WTC11 (cell line): ENCODE measurements at regions not wholly inside any gene's neighbourhood (a gene's known extent, or its start where the extent isn't known, plus 50 kb on each side); places are given as distances from the start of the nearest gene placed in this dataset.

Experiments used
- ATAC-seq: fragments of 200-7000 bp; cut with Tn5 transposase; 2 replicates; pipeline ENCODE4 v1.10.0; 2021; ENCODE audit warnings: mild to moderate bottlenecking, moderate library complexity
- CTCF ChIA-PET: fragments of 300-600 bp; sonication (Branson Sonifier 250); formaldehyde crosslinking; loops from one replicate; lab custom pipeline; 2021; ENCODE audit warnings: antibody characterized with exemption; lab: Charles Lee
- POLR2A ChIA-PET: fragments of 350-600 bp; sonication (Branson Sonifier 250); formaldehyde crosslinking; loops from one replicate; lab custom pipeline; 2021; ENCODE audit warnings: antibody characterized with exemption; lab: Charles Lee
- DNase-seq: peaks from one replicate; pipeline ENCODE4 v3.0.0; 2021; ENCODE audit warnings: low spot score
- H3K27ac Mint-ChIP-seq: 2 replicates; pipeline ENCODE4 v1.8.0; 2021; ENCODE audit warnings: mixed read lengths
- H3K27me3 Mint-ChIP-seq: 2 replicates; pipeline ENCODE4 v1.8.0; 2021; ENCODE audit warnings: low read depth, mild to moderate bottlenecking, moderate library complexity, mixed read lengths
- H3K36me3 Mint-ChIP-seq: 2 replicates; pipeline ENCODE4 v1.8.0; 2021; ENCODE audit warnings: mixed read lengths
- H3K4me1 Mint-ChIP-seq: 2 replicates; pipeline ENCODE4 v1.8.0; 2022; ENCODE audit warnings: mixed read lengths
- H3K4me3 Mint-ChIP-seq: 2 replicates; pipeline ENCODE4 v1.8.0; 2021; ENCODE audit warnings: mild to moderate bottlenecking, moderate library complexity, mixed read lengths
- H3K9me3 Mint-ChIP-seq: 2 replicates; pipeline ENCODE4 v1.8.0; 2021; ENCODE audit warnings: mixed read lengths
- ATF1 ChIP-seq: sonication (generic); formaldehyde crosslinking; IDR thresholded peaks from 2 replicates; pipeline ENCODE4 v1.8.1; 2023; ENCODE audit warnings: mild to moderate bottlenecking, moderate library complexity, missing genetic modification reagents
- CBFB ChIP-seq: sonication (generic); formaldehyde crosslinking; IDR thresholded peaks from 2 replicates; pipeline ENCODE4 v1.8.1; 2022; ENCODE audit warnings: mild to moderate bottlenecking, low read depth, missing genetic modification reagents
- ELF4 ChIP-seq: sonication (generic); formaldehyde crosslinking; IDR thresholded peaks from 2 replicates; pipeline ENCODE4 v1.8.1; 2022; ENCODE audit warnings: low read depth, mild to moderate bottlenecking, moderate library complexity, missing genetic modification reagents
- MYBL2 ChIP-seq: sonication (generic); formaldehyde crosslinking; IDR thresholded peaks from 2 replicates; pipeline ENCODE4 v1.8.1; 2023; ENCODE audit warnings: mild to moderate bottlenecking, moderate library complexity, missing genetic modification reagents
- PRRX2 ChIP-seq: fragments of 250-450 bp; sonication (Bioruptor Pico); IDR thresholded peaks from 2 replicates; pipeline ENCODE4 v1.8.0; 2021; ENCODE audit warnings: mild to moderate bottlenecking
- TEAD1 ChIP-seq: sonication (generic); formaldehyde crosslinking; IDR thresholded peaks from 2 replicates; pipeline ENCODE4 v1.8.0; 2022; ENCODE audit warnings: mild to moderate bottlenecking, missing genetic modification reagents
- TP53 ChIP-seq: sonication (generic); formaldehyde crosslinking; IDR thresholded peaks from 2 replicates; pipeline ENCODE4 v1.8.1; 2023; ENCODE audit warnings: mild to moderate bottlenecking, missing genetic modification reagents
- USF1 ChIP-seq: sonication (generic); formaldehyde crosslinking; IDR thresholded peaks from 2 replicates; pipeline ENCODE4 v1.8.0; 2022; ENCODE audit warnings: mild to moderate bottlenecking, missing genetic modification reagents
- ZNF219 ChIP-seq: sonication (generic); formaldehyde crosslinking; IDR thresholded peaks from 2 replicates; pipeline ENCODE4 v1.8.0; 2023; ENCODE audit warnings: missing genetic modification reagents, mild to moderate bottlenecking, borderline replicate concordance
- ZNF232 ChIP-seq: sonication (generic); formaldehyde crosslinking; IDR thresholded peaks from 2 replicates; pipeline ENCODE4 v1.8.0; 2022; ENCODE audit warnings: mild to moderate bottlenecking, missing genetic modification reagents
- ZNF281 ChIP-seq: sonication (generic); formaldehyde crosslinking; IDR thresholded peaks from 2 replicates; pipeline ENCODE4 v1.8.0; 2023; ENCODE audit warnings: mild to moderate bottlenecking, missing genetic modification reagents
- TF ChIP-seq, protein P1 (sequence below): sonication (generic); formaldehyde crosslinking; IDR thresholded peaks from 2 replicates; pipeline ENCODE4 v1.8.0; 2023; ENCODE audit warnings: missing genetic modification reagents, mild to moderate bottlenecking, borderline replicate concordance
- TF ChIP-seq, protein P2 (sequence below): sonication (generic); formaldehyde crosslinking; IDR thresholded peaks from 2 replicates; pipeline ENCODE4 v1.8.1; 2022; ENCODE audit warnings: mild to moderate bottlenecking, moderate library complexity, missing genetic modification reagents
- TF ChIP-seq, protein P3 (sequence below): sonication (generic); formaldehyde crosslinking; IDR thresholded peaks from 2 replicates; pipeline ENCODE4 v1.8.0; 2023; ENCODE audit warnings: missing genetic modification reagents
- TF ChIP-seq, protein P4 (sequence below): sonication (generic); formaldehyde crosslinking; IDR thresholded peaks from 2 replicates; pipeline ENCODE4 v1.8.0; 2022; ENCODE audit warnings: mild to moderate bottlenecking, missing genetic modification reagents
- TF ChIP-seq, protein P5 (sequence below): fragments of 250-450 bp; sonication (Bioruptor Pico); IDR thresholded peaks from 2 replicates; pipeline ENCODE4 v1.9.0; 2021; ENCODE audit warnings: mild to moderate bottlenecking

DNA sequence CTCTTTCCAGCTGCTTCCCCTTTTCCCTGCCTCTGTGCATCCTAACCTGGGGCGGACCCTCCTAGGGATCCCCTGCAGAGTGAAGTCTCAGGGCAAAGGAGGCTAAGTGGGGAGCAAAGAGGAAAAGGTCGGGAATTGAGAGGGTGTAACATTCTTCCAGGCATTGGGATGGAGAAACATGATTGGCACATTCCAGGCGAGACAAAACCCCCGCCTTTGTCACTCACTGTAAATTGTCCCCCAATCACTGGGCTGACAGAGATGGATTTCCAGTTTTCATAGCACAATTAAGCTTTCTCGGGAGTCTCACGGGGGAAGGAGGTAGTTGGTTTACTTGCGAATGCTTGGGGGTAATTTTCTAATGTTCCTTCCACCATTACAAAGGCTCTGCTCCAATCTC is 74.9 kb downstream of the MIAT start:
- Mint-ChIP-seq H3K27me3 (no peaks in the 10 kb centered on the region), H3K27ac (no peak overlapping the region), H3K4me1 (peaks cover 21% of the 10 kb centered on the region)
- CTCF ChIA-PET = no interaction called here
- no peak; the same call in 1 of the 2 replicates for ATAC-seq
- POLR2A ChIA-PET = no interaction called here
- TF ChIP-seq ZNF281 (CRISPR knock-in tag) (no peak), ZNF219 (CRISPR knock-in tag) (no peak), USF1 (CRISPR knock-in tag) (no peak), ZNF232 (no peak), ELF4 (CRISPR knock-in tag) (no peak), PRRX2 (no peak)
- TF ChIP-seq, protein P1, sequence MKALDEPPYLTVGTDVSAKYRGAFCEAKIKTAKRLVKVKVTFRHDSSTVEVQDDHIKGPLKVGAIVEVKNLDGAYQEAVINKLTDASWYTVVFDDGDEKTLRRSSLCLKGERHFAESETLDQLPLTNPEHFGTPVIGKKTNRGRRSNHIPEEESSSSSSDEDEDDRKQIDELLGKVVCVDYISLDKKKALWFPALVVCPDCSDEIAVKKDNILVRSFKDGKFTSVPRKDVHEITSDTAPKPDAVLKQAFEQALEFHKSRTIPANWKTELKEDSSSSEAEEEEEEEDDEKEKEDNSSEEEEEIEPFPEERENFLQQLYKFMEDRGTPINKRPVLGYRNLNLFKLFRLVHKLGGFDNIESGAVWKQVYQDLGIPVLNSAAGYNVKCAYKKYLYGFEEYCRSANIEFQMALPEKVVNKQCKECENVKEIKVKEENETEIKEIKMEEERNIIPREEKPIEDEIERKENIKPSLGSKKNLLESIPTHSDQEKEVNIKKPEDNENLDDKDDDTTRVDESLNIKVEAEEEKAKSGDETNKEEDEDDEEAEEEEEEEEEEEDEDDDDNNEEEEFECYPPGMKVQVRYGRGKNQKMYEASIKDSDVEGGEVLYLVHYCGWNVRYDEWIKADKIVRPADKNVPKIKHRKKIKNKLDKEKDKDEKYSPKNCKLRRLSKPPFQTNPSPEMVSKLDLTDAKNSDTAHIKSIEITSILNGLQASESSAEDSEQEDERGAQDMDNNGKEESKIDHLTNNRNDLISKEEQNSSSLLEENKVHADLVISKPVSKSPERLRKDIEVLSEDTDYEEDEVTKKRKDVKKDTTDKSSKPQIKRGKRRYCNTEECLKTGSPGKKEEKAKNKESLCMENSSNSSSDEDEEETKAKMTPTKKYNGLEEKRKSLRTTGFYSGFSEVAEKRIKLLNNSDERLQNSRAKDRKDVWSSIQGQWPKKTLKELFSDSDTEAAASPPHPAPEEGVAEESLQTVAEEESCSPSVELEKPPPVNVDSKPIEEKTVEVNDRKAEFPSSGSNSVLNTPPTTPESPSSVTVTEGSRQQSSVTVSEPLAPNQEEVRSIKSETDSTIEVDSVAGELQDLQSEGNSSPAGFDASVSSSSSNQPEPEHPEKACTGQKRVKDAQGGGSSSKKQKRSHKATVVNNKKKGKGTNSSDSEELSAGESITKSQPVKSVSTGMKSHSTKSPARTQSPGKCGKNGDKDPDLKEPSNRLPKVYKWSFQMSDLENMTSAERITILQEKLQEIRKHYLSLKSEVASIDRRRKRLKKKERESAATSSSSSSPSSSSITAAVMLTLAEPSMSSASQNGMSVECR (CRISPR knock-in tag) = no peak
- TF ChIP-seq, protein P2, sequence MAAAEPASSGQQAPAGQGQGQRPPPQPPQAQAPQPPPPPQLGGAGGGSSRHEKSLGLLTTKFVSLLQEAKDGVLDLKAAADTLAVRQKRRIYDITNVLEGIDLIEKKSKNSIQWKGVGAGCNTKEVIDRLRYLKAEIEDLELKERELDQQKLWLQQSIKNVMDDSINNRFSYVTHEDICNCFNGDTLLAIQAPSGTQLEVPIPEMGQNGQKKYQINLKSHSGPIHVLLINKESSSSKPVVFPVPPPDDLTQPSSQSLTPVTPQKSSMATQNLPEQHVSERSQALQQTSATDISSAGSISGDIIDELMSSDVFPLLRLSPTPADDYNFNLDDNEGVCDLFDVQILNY (CRISPR knock-in tag) = no peak
- TF ChIP-seq, protein P3, sequence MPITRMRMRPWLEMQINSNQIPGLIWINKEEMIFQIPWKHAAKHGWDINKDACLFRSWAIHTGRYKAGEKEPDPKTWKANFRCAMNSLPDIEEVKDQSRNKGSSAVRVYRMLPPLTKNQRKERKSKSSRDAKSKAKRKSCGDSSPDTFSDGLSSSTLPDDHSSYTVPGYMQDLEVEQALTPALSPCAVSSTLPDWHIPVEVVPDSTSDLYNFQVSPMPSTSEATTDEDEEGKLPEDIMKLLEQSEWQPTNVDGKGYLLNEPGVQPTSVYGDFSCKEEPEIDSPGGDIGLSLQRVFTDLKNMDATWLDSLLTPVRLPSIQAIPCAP (CRISPR knock-in tag) = no peak
- TF ChIP-seq, protein P4, sequence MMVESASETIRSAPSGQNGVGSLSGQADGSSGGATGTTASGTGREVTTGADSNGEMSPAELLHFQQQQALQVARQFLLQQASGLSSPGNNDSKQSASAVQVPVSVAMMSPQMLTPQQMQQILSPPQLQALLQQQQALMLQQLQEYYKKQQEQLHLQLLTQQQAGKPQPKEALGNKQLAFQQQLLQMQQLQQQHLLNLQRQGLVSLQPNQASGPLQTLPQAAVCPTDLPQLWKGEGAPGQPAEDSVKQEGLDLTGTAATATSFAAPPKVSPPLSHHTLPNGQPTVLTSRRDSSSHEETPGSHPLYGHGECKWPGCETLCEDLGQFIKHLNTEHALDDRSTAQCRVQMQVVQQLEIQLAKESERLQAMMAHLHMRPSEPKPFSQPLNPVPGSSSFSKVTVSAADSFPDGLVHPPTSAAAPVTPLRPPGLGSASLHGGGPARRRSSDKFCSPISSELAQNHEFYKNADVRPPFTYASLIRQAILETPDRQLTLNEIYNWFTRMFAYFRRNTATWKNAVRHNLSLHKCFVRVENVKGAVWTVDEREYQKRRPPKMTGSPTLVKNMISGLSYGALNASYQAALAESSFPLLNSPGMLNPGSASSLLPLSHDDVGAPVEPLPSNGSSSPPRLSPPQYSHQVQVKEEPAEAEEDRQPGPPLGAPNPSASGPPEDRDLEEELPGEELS (CRISPR knock-in tag) = no peak
- TF ChIP-seq, all 79 proteins: peak for 0
- Mint-ChIP-seq H3K9me3 (peaks cover 24% of the 10 kb centered on the region), H3K36me3 (no peaks in the 10 kb centered on the region; the same call in 1 of the 2 replicates), H3K4me3 (no peak overlapping the region)
- DNase-seq = no peak

- no peak for DNase-seq
- no peaks in the 10 kb centered on the region; the same call in 1 of the 2 replicates for H3K36me3 Mint-ChIP-seq
- peaks cover 24% of the 10 kb centered on the region for H3K9me3 Mint-ChIP-seq
- no peak overlapping the region for H3K4me3 Mint-ChIP-seq
- H3K27ac Mint-ChIP-seq = no peak overlapping the region
- CTCF ChIA-PET = interaction anchor here (0.7 to 1.2 kb wide), 3 partner anchors 46 to 297 kb away, joined by 3 to 5 read pairs (median 3); no protein-coding TSS in a partner anchor
- ATAC-seq = no peak
- POLR2A ChIA-PET = no interaction called here
- no peaks in the 10 kb centered on the region for H3K27me3 Mint-ChIP-seq
- H3K4me1 Mint-ChIP-seq = peaks cover 21% of the 10 kb centered on the region
- TF ChIP-seq, protein P2 (CRISPR knock-in tag) = no peak
- TF ChIP-seq, protein P5, sequence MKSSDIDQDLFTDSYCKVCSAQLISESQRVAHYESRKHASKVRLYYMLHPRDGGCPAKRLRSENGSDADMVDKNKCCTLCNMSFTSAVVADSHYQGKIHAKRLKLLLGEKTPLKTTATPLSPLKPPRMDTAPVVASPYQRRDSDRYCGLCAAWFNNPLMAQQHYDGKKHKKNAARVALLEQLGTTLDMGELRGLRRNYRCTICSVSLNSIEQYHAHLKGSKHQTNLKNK (CRISPR knock-in tag) = no peak
- TF ChIP-seq TEAD1 (CRISPR knock-in tag) (no peak), TP53 (CRISPR knock-in tag) (no peak), CBFB (no peak), ATF1 (no peak), MYBL2 (no peak)
- TF ChIP-seq, protein P4 (CRISPR knock-in tag) = no peak
Measured at GRCh38 chr22:26734339-26735018, 77.1 kb downstream of the MIAT start.
